Vagina (tissue), 2 donors: ENCODE measurements at regions not wholly inside any gene's neighbourhood (a gene's known extent, or its start where the extent isn't known, plus 50 kb on each side); places are given as distances from the start of the nearest gene placed in this dataset.
"Not testable (repeated sequence)": the region's sequence is repeated elsewhere in the genome, so short reads cannot be mapped to it uniquely, and the experiment has no call there.

Source experiments
- DNase-seq, 2 donors: peaks; one replicate each; pipeline ENCODE4 v3.0.0-alpha.2; 2017; ENCODE audit errors: extremely low spot score in 2 of 2
- H3K27ac ChIP-seq: fragments of 200-600 bp; sonication (generic); one replicate; pipeline ENCODE4 v1.5.1; 2019
- H3K27me3 ChIP-seq: fragments of 200-600 bp; sonication (generic); one replicate; pipeline ENCODE4 v1.5.1; 2019
- H3K36me3 ChIP-seq, 2 donors: fragments of 200-600 bp; sonication (generic); one replicate each; pipeline ENCODE4 v1.5.1; 2017 to 2019
- H3K4me1 ChIP-seq: fragments of 200-600 bp; sonication (generic); one replicate; pipeline ENCODE4 v1.5.1; 2019
- H3K4me3 ChIP-seq, 2 donors: fragments of 200-600 bp; sonication (generic); 1 replicate in 1 of 2; 2 replicates in 1 of 2; pipeline ENCODE4 v1.5.1; 2016 to 2019
- H3K9me3 ChIP-seq: fragments of 200-600 bp; sonication (generic); one replicate; pipeline ENCODE4 v1.5.1; 2019
- CTCF ChIP-seq, 3 experiments: fragments of 450-650 bp in 2 of 3; fragments of 200-600 bp in 1 of 3; sonication (generic) in 1 of 3; IDR thresholded peaks; one replicate each; pipeline ENCODE4 v1.5.1; 2017 to 2019; ENCODE audit warnings: antibody characterized with exemption in 3 of 3, mild to moderate bottlenecking in 2 of 3, moderate library complexity in 2 of 3
- POLR2A ChIP-seq, 2 donors: fragments of 450-650 bp; IDR thresholded peaks; one replicate each; pipeline ENCODE4 v1.6.1; 2017; ENCODE audit warnings: antibody characterized with exemption in 2 of 2, mild to moderate bottlenecking in 2 of 2, moderate library complexity in 2 of 2
- POLR2AphosphoS5 ChIP-seq, 2 donors: sonication (generic); formaldehyde crosslinking; IDR thresholded peaks; one replicate each; pipeline ENCODE4 v1.9.0; 2017; ENCODE audit warnings: antibody characterized with exemption in 2 of 2, mild to moderate bottlenecking in 2 of 2, low read depth in 1 of 2; ENCODE audit not compliant: insufficient read depth in 1 of 2
- intact Hi-C: fragments of 100-400 bp; cut with DNase I; formaldehyde crosslinking; loops from one replicate; pipeline ENCODE4 v1.15.1; 2023

- intact Hi-C loops = no loop called here
Measured at GRCh38 chr9:78982849-78983248, 588.9 kb upstream of the TLE4 start.

GRCh38 chr9:78985084-78985738 is 586.6 kb upstream of the TLE4 start:
- no peak overlapping the region for H3K27ac ChIP-seq
- H3K4me1 ChIP-seq = no peaks in the 10 kb centered on the region
- no peaks in the 10 kb centered on the region for H3K9me3 ChIP-seq
- TF ChIP-seq POLR2AphosphoS5 (IDR thresholded peaks at IDR 0.05; ENCODE audit: insufficient read depth in 1 of 2, low read depth in 1 of 2) = no peak
- TF ChIP-seq CTCF (IDR thresholded peaks at IDR 0.05) = no peak
- TF ChIP-seq POLR2A (IDR thresholded peaks at IDR 0.05) = no peak
- H3K36me3 ChIP-seq = no peaks in the 10 kb centered on the region
- intact Hi-C loops = no loop called here
- H3K27me3 ChIP-seq = no peaks in the 10 kb centered on the region
- no peak overlapping the region for H3K4me3 ChIP-seq
- no peak for DNase-seq

More at GRCh38 chr9:78982849-78983248, 588.9 kb upstream of the TLE4 start:
- H3K9me3 ChIP-seq = no peaks in the 10 kb centered on the region
- no peaks in the 10 kb centered on the region for H3K36me3 ChIP-seq
- DNase-seq = no peak
- no peaks in the 10 kb centered on the region for H3K27me3 ChIP-seq
- no peak for TF ChIP-seq POLR2A (IDR thresholded peaks at IDR 0.05)
- no peak overlapping the region for H3K4me3 ChIP-seq
- H3K27ac ChIP-seq = no peak overlapping the region
- H3K4me1 ChIP-seq = no peaks in the 10 kb centered on the region

GRCh38 chr9:78986446-78986845 is 585.3 kb upstream of the TLE4 start:
- Histone ChIP-seq H3K27me3 (no peaks in the 10 kb centered on the region), H3K4me1 (no peaks in the 10 kb centered on the region), H3K27ac (no peak overlapping the region), H3K9me3 (no peaks in the 10 kb centered on the region), H3K4me3 (no peak overlapping the region), H3K36me3 (no peaks in the 10 kb centered on the region)
- intact Hi-C loops = no loop called here
- TF ChIP-seq CTCF (IDR thresholded peaks at IDR 0.05) = no peak
- no peak for TF ChIP-seq POLR2A (IDR thresholded peaks at IDR 0.05)
- no peak for TF ChIP-seq POLR2AphosphoS5 (IDR thresholded peaks at IDR 0.05; ENCODE audit: insufficient read depth in 1 of 2, low read depth in 1 of 2)
- no peak for DNase-seq

- Histone ChIP-seq H3K4me1 (no peaks in the 10 kb centered on the region), H3K9me3 (no peaks in the 10 kb centered on the region), H3K27ac (no peak overlapping the region), H3K36me3 (no peaks in the 10 kb centered on the region), H3K27me3 (no peaks in the 10 kb centered on the region), H3K4me3 (no peak overlapping the region)
- TF ChIP-seq POLR2A (IDR thresholded peaks at IDR 0.05) (no peak), CTCF (IDR thresholded peaks at IDR 0.05) (no peak), POLR2AphosphoS5 (IDR thresholded peaks at IDR 0.05; ENCODE audit: insufficient read depth in 1 of 2, low read depth in 1 of 2) (no peak)
- no peak for DNase-seq
- intact Hi-C loops = no loop called here
Measured at GRCh38 chr9:78989031-78989658, 582.6 kb upstream of the TLE4 start.

- intact Hi-C loops = no loop called here
- no peak for TF ChIP-seq POLR2AphosphoS5 (IDR thresholded peaks at IDR 0.05; ENCODE audit: insufficient read depth in 1 of 2, low read depth in 1 of 2)
- TF ChIP-seq POLR2A (IDR thresholded peaks at IDR 0.05) = no peak
- TF ChIP-seq CTCF (IDR thresholded peaks at IDR 0.05) = no peak
- Histone ChIP-seq H3K4me1 (no peaks in the 10 kb centered on the region), H3K9me3 (no peaks in the 10 kb centered on the region), H3K4me3 (no peak overlapping the region), H3K27ac (no peak overlapping the region), H3K27me3 (no peaks in the 10 kb centered on the region), H3K36me3 (no peaks in the 10 kb centered on the region)
- DNase-seq = no peak
Measured at GRCh38 chr9:78994471-78994870, 577.3 kb upstream of the TLE4 start.

- H3K4me1 ChIP-seq, H3K27me3 ChIP-seq, H3K27ac ChIP-seq, H3K36me3 ChIP-seq, DNase-seq, H3K4me3 ChIP-seq, H3K9me3 ChIP-seq, intact Hi-C loops: not testable (repeated sequence)
Measured at GRCh38 chr9:78994974-78995373, 576.8 kb upstream of the TLE4 start.
